MCF 10A (cell line): ENCODE measurements at regions not wholly inside any gene's neighbourhood (a gene's known extent, or its start where the extent isn't known, plus 50 kb on each side); places are given as distances from the start of the nearest gene placed in this dataset.

Source experiments
- BruUV-seq: library from RNA; stranded (reverse); fragments of 400-500 nt; replicated peaks from 2 replicates; lab custom pipeline; 2021; lab: Mats Ljungman, UMichigan
- CTCF ChIA-PET: fragments of 300-600 bp; sonication (Branson Sonifier 250); formaldehyde crosslinking; extraction: SDS; loops from one replicate; lab custom pipeline; 2021; ENCODE audit warnings: antibody characterized with exemption, inconsistent platforms; lab: Yijun Ruan, JAX
- POLR2A ChIA-PET: fragments of 300-600, 350-650 bp; sonication (Branson Sonifier 250); formaldehyde crosslinking; extraction: SDS; loops from one replicate; lab custom pipeline; 2020; ENCODE audit warnings: antibody characterized with exemption, inconsistent platforms; lab: Yijun Ruan, JAX
- DNase-seq: peaks from one replicate; pipeline ENCODE4 v3.0.0-alpha.2; 2018; ENCODE audit not compliant: unreplicated experiment
- H3K27ac Mint-ChIP-seq: one replicate; pipeline ENCODE4 v1.8.0; 2022; ENCODE audit warnings: mild to moderate bottlenecking, low read depth, mixed read lengths; ENCODE audit not compliant: unreplicated experiment
- H3K27me3 Mint-ChIP-seq: one replicate; pipeline ENCODE4 v1.8.0; 2022; ENCODE audit warnings: mixed read lengths; ENCODE audit not compliant: insufficient read depth, unreplicated experiment
- H3K36me3 Mint-ChIP-seq: one replicate; pipeline ENCODE4 v1.8.0; 2022; ENCODE audit warnings: mild to moderate bottlenecking, moderate library complexity, mixed read lengths; ENCODE audit not compliant: insufficient read depth, unreplicated experiment
- H3K4me1 Mint-ChIP-seq: one replicate; pipeline ENCODE4 v1.8.0; 2022; ENCODE audit warnings: mixed read lengths; ENCODE audit not compliant: insufficient read depth, unreplicated experiment
- H3K4me3 Mint-ChIP-seq: one replicate; pipeline ENCODE4 v1.8.0; 2022; ENCODE audit warnings: mild to moderate bottlenecking, moderate library complexity, mixed read lengths; ENCODE audit not compliant: unreplicated experiment
- H3K9me3 Mint-ChIP-seq: one replicate; pipeline ENCODE4 v1.8.0; 2022; ENCODE audit warnings: mixed read lengths; ENCODE audit not compliant: unreplicated experiment
- CTCF ChIP-seq: fragments of 200-600 bp; IDR thresholded peaks from one replicate; pipeline ENCODE4 v1.8.0; 2022; ENCODE audit warnings: antibody characterized with exemption, mild to moderate bottlenecking; ENCODE audit not compliant: unreplicated experiment
- intact Hi-C: fragments of 100-400 bp; cut with micrococcal nuclease; formaldehyde crosslinking; loops from 2 replicates; pipeline ENCODE4 v1.14.1; 2022

GRCh38 chr19:23531976-23532375 is 136.7 kb upstream of the ZNF91 start:
- H3K4me3 Mint-ChIP-seq, result no peak overlapping the region
- no peak for TF ChIP-seq CTCF
- ChIA-PET CTCF (no interaction called here), POLR2A (no interaction called here)
- intact Hi-C loops, result no loop called here
- H3K36me3 Mint-ChIP-seq, result no peaks in the 10 kb centered on the region
- no peaks in the 10 kb centered on the region for H3K4me1 Mint-ChIP-seq
- H3K27ac Mint-ChIP-seq, result no peak overlapping the region
- H3K9me3 Mint-ChIP-seq, result peaks cover 38% of the 10 kb centered on the region
- no TSS peak for BruUV-seq
- DNase-seq, result no peak
- H3K27me3 Mint-ChIP-seq, result no peaks in the 10 kb centered on the region

DNA sequence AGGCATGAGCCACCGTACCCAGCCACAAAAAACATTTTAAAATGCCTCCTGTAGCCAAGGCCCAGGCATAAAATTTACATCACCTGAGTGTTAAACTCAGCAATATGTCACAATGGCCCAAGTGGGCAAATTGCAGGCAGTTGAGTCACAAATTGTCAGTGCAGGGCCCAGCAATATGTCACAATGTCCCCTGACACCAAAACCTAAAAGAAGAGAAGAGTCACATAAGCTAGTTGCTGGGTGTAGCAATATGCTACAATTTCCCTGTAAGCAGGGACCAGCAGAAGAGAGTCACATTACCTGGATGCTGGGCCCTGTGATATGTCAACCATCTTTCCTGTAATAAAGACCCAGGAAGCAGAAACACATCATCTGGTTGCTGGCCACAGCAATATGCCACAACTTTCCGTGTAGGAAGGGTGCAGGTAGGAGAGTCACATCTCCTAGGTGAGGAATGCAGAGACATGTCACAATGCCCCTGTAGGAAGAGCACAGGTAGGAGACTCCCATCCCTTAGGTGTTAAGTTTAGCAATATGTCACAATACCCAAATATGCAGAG is 136.0 kb upstream of the ZNF91 start:
- no peak for DNase-seq
- H3K36me3 Mint-ChIP-seq, result no peaks in the 10 kb centered on the region
- H3K27me3 Mint-ChIP-seq, result no peaks in the 10 kb centered on the region
- no peak overlapping the region for H3K27ac Mint-ChIP-seq
- POLR2A ChIA-PET, result no interaction called here
- intact Hi-C loops, result no loop called here
- H3K4me3 Mint-ChIP-seq, result no peak overlapping the region
- peaks cover 33% of the 10 kb centered on the region for H3K9me3 Mint-ChIP-seq
- H3K4me1 Mint-ChIP-seq, result no peaks in the 10 kb centered on the region
- BruUV-seq, result no TSS peak
- TF ChIP-seq CTCF, result no peak
- CTCF ChIA-PET, result no interaction called here

DNA sequence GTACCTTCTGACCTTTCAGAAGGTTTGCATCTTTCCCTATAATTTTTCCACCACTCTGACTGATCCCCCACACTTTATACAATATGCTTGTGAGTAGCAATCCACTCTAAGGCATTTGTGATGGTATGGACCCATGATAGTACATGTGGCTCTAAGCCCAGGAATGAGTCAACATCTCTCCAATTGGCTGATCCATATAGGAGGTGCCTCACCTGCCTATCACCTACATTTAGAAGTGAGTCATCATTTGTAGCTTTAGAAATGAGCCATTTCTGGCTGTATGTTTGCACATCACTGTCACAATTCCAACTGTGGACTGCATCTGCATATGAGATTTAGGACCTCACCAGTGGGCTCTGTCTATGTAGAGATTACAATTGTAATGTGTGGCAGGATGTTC is 133.1 kb upstream of the ZNF91 start:
- no peaks in the 10 kb centered on the region for H3K27me3 Mint-ChIP-seq
- peaks cover 24% of the 10 kb centered on the region for H3K9me3 Mint-ChIP-seq
- POLR2A ChIA-PET, result no interaction called here
- H3K4me3 Mint-ChIP-seq, result no peak overlapping the region
- no peak overlapping the region for H3K27ac Mint-ChIP-seq
- no peaks in the 10 kb centered on the region for H3K4me1 Mint-ChIP-seq
- no peaks in the 10 kb centered on the region for H3K36me3 Mint-ChIP-seq
- no peak for DNase-seq
- no peak for TF ChIP-seq CTCF
- intact Hi-C loops, result no loop called here
- CTCF ChIA-PET, result no interaction called here
- BruUV-seq, result no TSS peak

DNA sequence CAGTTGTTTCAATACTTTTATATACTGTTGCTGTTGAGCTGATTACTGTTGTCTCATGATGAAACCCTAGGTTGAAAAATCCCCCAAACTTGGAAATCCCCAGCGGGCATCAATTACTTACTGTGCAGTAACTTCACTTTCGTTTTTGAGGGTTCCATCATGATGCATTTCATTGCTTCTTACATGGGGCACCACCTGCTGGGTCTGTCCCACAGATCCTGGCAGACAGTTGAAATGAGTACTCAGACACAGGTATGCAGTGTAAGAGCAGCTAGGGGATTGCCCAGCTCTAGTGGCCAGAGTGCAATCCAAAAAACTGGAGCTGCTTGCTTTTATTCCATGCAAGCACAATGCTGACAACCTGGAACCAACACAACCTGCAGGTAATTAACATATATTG is 132.5 kb upstream of the ZNF91 start:
- no peak overlapping the region for H3K27ac Mint-ChIP-seq
- BruUV-seq, result no TSS peak
- intact Hi-C loops, result no loop called here
- H3K9me3 Mint-ChIP-seq, result peaks cover 27% of the 10 kb centered on the region
- no peak overlapping the region for H3K4me3 Mint-ChIP-seq
- no peak for TF ChIP-seq CTCF
- H3K4me1 Mint-ChIP-seq, result no peaks in the 10 kb centered on the region
- ChIA-PET CTCF (no interaction called here), POLR2A (no interaction called here)
- no peak for DNase-seq
- no peaks in the 10 kb centered on the region for H3K36me3 Mint-ChIP-seq
- H3K27me3 Mint-ChIP-seq, result no peaks in the 10 kb centered on the region
